Spleen (tissue), 11 donors: ENCODE measurements at regions not wholly inside any gene's neighbourhood (a gene's known extent, or its start where the extent isn't known, plus 50 kb on each side); places are given as distances from the start of the nearest gene placed in this dataset.

Experiments
- DNase-seq: peaks from one replicate; pipeline ENCODE4 v3.0.0-alpha.2; 2020
- H3K27ac ChIP-seq, 8 donors: fragments of 200-600 bp; sonication (generic) in 7 of 8; 1 replicate in 4 of 8; 2 replicates in 4 of 8; pipeline versions ENCODE4 v1.5.0 to v1.8.0; 2016 to 2021; ENCODE audit warnings: inconsistent platforms in 4 of 8, mild to moderate bottlenecking in 4 of 8, moderate library complexity in 1 of 8
- H3K27me3 ChIP-seq, 7 donors: fragments of 200-600 bp; sonication (generic) in 6 of 7; replicated peaks in 1 of 7; 1 replicate in 4 of 7; 2 replicates in 3 of 7; pipeline versions ENCODE4 v1.5.0 to v1.8.0; 2016 to 2021; ENCODE audit warnings: inconsistent platforms in 3 of 7, mild to moderate bottlenecking in 1 of 7
- H3K36me3 ChIP-seq, 6 donors: fragments of 200-600 bp; sonication (generic) in 5 of 6; 1 replicate in 4 of 6; 2 replicates in 2 of 6; pipeline versions ENCODE4 v1.5.0 to v1.8.0; 2016 to 2021; ENCODE audit warnings: inconsistent platforms in 2 of 6
- H3K4me1 ChIP-seq, 6 donors: fragments of 200-600 bp; sonication (generic) in 5 of 6; 1 replicate in 3 of 6; 2 replicates in 3 of 6; pipeline versions ENCODE4 v1.5.0 to v1.8.0; 2016 to 2021; ENCODE audit warnings: inconsistent platforms in 3 of 6
- H3K4me3 ChIP-seq, 8 donors: fragments of 200-600 bp; sonication (generic) in 7 of 8; 1 replicate in 4 of 8; 2 replicates in 4 of 8; pipeline versions ENCODE4 v1.5.0 to v1.8.0; 2016 to 2021; ENCODE audit warnings: inconsistent platforms in 4 of 8, mild to moderate bottlenecking in 4 of 8, moderate library complexity in 2 of 8
- H3K9me3 ChIP-seq, 8 donors: fragments of 200-600 bp; sonication (generic) in 7 of 8; 1 replicate in 4 of 8; 2 replicates in 4 of 8; pipeline versions ENCODE4 v1.5.0 to v1.8.0; 2016 to 2021; ENCODE audit warnings: inconsistent platforms in 4 of 8
- POLR2A ChIP-seq, 3 donors: fragments of 450-650 bp; IDR thresholded peaks; one replicate each; pipeline ENCODE4 v1.5.1; 2017; ENCODE audit warnings: antibody characterized with exemption in 3 of 3, mild to moderate bottlenecking in 1 of 3
- POLR2AphosphoS5 ChIP-seq, 3 donors: sonication (generic); formaldehyde crosslinking; IDR thresholded peaks; one replicate each; pipeline ENCODE4 v1.5.1; 2017; ENCODE audit warnings: antibody characterized with exemption in 3 of 3
- WGBS, 5 donors: extraction: QIAGEN DNeasy Blood & Tissue Kit in 3 of 5; methylation state at CpG; one replicate each; pipeline versions ENCODE4 v1.1.5 to v1.1.7; 2013 to 2018; 5-methylcytosine and 5-hydroxymethylcytosine counted together
- intact Hi-C: fragments of 100-400 bp; cut with DNase I; formaldehyde crosslinking; loops from one replicate; pipeline ENCODE4 v1.15.0; 2023; ENCODE audit warnings: low total_unique reads
- TF ChIP-seq, protein P1 (sequence below), 11 experiments: fragments of 200-600 bp in 7 of 11; fragments of 450-650 bp in 4 of 11; sonication (generic) in 4 of 11; IDR thresholded peaks in 8 of 11; conservative IDR thresholded peaks in 3 of 11; 1 replicate in 7 of 11; 2 replicates in 4 of 11; pipeline versions ENCODE4 v1.4.0 to v1.8.0; 2016 to 2021; ENCODE audit warnings: antibody characterized with exemption in 11 of 11, inconsistent platforms in 4 of 11, mild to moderate bottlenecking in 1 of 11
- donor health status: healthy with polysubstance abuse.
- donor health status: DM: no; HTN: no; CAD: no; lungs with moderate emphysema.
- donor health status: DM: no; HTN: no; CAD: no.
- donor health status: Bipolar disorder and iron deficiency.
- donor health status: healthy.
- donor health status: DM: no; HTN: no; CAD: no.
- donor health status: DM: yes; HTN: yes; CAD: no.

DNA sequence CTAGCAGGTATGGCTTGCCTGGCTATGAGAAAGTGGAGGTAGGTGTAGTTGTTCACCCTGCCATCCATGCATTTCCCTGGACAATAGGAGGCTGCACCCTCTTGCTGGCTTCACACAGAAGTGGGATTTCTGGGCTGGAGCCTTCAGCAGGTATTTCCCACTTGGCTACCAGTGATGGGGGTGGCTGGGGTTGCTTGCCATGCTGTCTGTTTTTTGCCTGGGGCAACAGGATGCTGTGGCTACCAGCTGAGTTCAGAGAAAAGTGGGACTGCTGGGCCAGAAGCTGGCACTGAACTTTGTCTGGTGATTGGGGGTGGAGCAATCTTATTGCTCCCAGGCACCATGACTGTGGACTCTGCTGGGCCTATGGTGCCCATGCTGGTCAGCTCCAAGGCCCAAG, 299.6 kb downstream of the FAM170A start:
- no peak overlapping the region for H3K4me3 ChIP-seq
- intact Hi-C loops, result no loop called here
- no peaks in the 10 kb centered on the region for H3K36me3 ChIP-seq
- no peak overlapping the region for H3K27ac ChIP-seq
- DNase-seq, result no peak
- H3K27me3 ChIP-seq, result no peaks in the 10 kb centered on the region
- no peaks in the 10 kb centered on the region for H3K4me1 ChIP-seq
- TF ChIP-seq, protein P1, sequence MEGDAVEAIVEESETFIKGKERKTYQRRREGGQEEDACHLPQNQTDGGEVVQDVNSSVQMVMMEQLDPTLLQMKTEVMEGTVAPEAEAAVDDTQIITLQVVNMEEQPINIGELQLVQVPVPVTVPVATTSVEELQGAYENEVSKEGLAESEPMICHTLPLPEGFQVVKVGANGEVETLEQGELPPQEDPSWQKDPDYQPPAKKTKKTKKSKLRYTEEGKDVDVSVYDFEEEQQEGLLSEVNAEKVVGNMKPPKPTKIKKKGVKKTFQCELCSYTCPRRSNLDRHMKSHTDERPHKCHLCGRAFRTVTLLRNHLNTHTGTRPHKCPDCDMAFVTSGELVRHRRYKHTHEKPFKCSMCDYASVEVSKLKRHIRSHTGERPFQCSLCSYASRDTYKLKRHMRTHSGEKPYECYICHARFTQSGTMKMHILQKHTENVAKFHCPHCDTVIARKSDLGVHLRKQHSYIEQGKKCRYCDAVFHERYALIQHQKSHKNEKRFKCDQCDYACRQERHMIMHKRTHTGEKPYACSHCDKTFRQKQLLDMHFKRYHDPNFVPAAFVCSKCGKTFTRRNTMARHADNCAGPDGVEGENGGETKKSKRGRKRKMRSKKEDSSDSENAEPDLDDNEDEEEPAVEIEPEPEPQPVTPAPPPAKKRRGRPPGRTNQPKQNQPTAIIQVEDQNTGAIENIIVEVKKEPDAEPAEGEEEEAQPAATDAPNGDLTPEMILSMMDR (IDR thresholded peaks at IDR 0.05 in 8 of 11, conservative IDR thresholded peaks at IDR 0.05 in 3 of 11), result no peak
- TF ChIP-seq POLR2AphosphoS5 (IDR thresholded peaks at IDR 0.05), result no peak
- TF ChIP-seq POLR2A (IDR thresholded peaks at IDR 0.05), result no peak
- H3K9me3 ChIP-seq, result peaks cover 0 to 2% (median 0%) of the 10 kb centered on the region in 8 donors

DNA sequence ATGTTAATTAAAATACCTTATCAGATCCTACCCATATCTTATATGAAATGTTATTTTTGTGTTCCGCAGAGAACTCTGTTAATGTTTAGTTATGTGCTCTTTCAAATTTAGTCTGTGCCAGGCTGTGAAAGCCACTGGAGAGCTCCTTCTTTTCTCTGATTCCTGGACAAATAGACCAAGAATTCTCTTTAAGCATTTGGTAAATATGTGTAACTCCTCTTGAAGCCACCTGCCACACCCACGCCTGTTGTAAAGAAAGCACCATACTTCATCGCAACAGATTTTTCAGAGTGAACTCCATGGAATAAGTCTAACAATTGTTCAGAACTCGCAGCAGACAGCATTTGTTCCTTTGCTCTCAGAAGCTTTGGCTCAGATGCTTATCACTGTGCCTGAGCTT, 301.1 kb downstream of the FAM170A start:
- TF ChIP-seq, protein P1 (IDR thresholded peaks at IDR 0.05 in 8 of 11, conservative IDR thresholded peaks at IDR 0.05 in 3 of 11), result no peak
- TF ChIP-seq POLR2A (IDR thresholded peaks at IDR 0.05) (no peak), POLR2AphosphoS5 (IDR thresholded peaks at IDR 0.05) (no peak)
- no peak overlapping the region for H3K27ac ChIP-seq
- 83 to 87% (median 84%) methylated on average over 4 of the region's 4 CpGs for WGBS, 5 donors
- no peaks in the 10 kb centered on the region for H3K27me3 ChIP-seq
- peaks cover 0 to 4% (median 0%) of the 10 kb centered on the region in 8 donors for H3K9me3 ChIP-seq
- no peak for DNase-seq
- intact Hi-C loops, result no loop called here
- no peak overlapping the region for H3K4me3 ChIP-seq
- H3K36me3 ChIP-seq, result no peaks in the 10 kb centered on the region
- H3K4me1 ChIP-seq, result no peaks in the 10 kb centered on the region

DNA sequence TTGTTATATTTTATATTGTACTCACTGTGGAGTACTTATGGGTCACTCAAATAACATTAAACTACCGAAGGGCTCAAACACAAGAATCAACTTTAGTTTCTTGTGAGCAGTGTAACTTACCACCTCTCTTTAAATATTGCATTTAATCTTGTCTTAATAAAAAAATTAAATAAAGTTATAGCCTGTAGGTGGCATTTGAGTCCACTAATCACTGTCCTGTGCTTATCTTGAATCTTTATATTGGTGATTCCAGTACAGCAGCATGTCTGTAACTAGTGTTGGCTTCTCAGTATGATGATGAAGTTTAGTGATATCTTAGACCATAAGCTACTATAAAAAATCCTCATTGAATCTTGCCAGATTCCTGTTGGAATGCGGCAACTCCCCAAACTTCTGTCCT, 313.8 kb downstream of the FAM170A start:
- intact Hi-C loops, result no loop called here
- DNase-seq, result no peak
- no peak overlapping the region for H3K27ac ChIP-seq
- H3K4me3 ChIP-seq, result no peak overlapping the region
- no peaks in the 10 kb centered on the region for H3K36me3 ChIP-seq
- H3K27me3 ChIP-seq, result no peaks in the 10 kb centered on the region
- TF ChIP-seq, protein P1 (IDR thresholded peaks at IDR 0.05 in 8 of 11, conservative IDR thresholded peaks at IDR 0.05 in 3 of 11), result no peak
- TF ChIP-seq POLR2AphosphoS5 (IDR thresholded peaks at IDR 0.05) (no peak), POLR2A (IDR thresholded peaks at IDR 0.05) (no peak)
- H3K9me3 ChIP-seq, result peaks cover 0 to 9% (median 4%) of the 10 kb centered on the region in 8 donors
- 82 to 93% (median 87%) methylated on average over 2 of the region's 2 CpGs for WGBS, 5 donors
- no peaks in the 10 kb centered on the region for H3K4me1 ChIP-seq

DNA sequence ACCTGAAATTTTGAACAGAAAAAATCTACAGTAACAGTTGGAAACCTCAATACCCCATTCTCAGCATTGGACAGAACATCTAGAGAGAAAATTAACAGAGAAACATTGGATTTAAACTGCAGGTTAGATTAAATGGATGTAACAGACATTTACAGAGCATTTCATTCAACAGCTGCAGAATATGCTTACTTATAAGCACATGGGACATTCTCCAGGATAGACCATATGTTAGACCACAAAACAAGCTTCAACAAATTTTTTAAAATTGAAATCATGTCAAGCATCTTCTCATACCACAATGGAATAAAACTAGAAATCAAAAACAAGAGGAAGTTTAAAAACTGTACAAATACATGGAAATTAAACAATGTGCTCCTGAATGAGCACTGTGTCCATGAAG, 316.3 kb downstream of the FAM170A start:
- TF ChIP-seq POLR2AphosphoS5 (IDR thresholded peaks at IDR 0.05) (no peak), POLR2A (IDR thresholded peaks at IDR 0.05) (no peak)
- TF ChIP-seq, protein P1 (IDR thresholded peaks at IDR 0.05 in 8 of 11, conservative IDR thresholded peaks at IDR 0.05 in 3 of 11), result no peak
- intact Hi-C loops, result no loop called here

More for the DNA sequence above, 316.3 kb downstream of the FAM170A start:
- no peak for DNase-seq
- Histone ChIP-seq H3K36me3 (no peaks in the 10 kb centered on the region), H3K4me1 (no peaks in the 10 kb centered on the region), H3K27me3 (no peaks in the 10 kb centered on the region), H3K4me3 (no peak overlapping the region), H3K9me3 (no peaks in the 10 kb centered on the region), H3K27ac (no peak overlapping the region)
